ENCODE measurements at regions not wholly inside any gene's neighbourhood (a gene's known extent, or its start where the extent isn't known, plus 50 kb on each side); places are given as distances from the start of the nearest gene placed in this dataset.
"Not testable (repeated sequence)": the region's sequence is repeated elsewhere in the genome, so short reads cannot be mapped to it uniquely, and the experiment has no call there.

DNA sequence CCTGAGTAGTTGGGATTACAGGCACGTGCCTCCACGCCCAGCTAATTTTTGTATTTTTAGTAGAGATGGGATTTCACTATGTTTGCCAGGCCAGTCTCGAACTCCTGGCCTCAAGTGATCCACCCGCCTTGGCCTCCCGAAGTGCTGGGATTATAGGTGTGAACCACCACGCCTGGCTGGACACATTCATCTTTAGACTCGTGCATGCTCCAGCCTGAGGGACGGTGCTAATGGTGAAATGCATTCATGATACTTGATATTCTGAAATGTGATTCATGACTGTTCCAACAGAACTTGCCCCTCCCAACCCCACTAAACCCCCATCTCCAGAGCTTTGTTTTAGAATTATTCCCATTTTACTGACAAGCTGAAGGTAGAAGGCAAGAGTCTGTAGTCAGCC, 71.0 kb downstream of the SPRING1 start:
- not testable (repeated sequence) for TF ChIP-seq POLR2AphosphoS5 (IDR thresholded peaks at IDR 0.05; ENCODE audit: low read depth, low read length); TAF1 (IDR thresholded peaks at IDR 0.05; ENCODE audit: borderline replicate concordance, low read depth, low read length)

Data from GM12892 (cell line).